ENCODE measurements at regions not wholly inside any gene's neighbourhood (a gene's known extent, or its start where the extent isn't known, plus 50 kb on each side); places are given as distances from the start of the nearest gene placed in this dataset.

DNA sequence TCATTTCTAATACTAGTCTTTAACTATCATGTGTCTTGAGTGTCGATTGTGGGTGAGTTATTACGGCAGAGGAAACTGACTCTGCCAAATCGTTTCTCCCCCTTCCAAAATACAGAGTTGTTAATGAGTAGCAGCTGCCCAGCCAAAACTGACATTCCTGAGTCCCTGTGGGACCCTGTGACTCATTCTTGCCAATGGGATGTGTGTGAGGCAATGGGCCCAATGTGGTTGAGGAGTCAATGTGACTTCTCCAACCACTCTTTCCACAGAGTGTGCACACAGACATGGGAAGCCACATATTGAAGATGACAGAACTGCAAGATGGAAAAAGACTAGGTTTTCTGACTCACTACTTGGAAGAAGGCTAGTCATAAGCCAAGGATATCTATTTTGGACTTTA is 434.7 kb downstream of the DTWD2 start:
- no peak overlapping the region for H3K9ac ChIP-seq (ENCODE audit: control insufficient read depth, insufficient read depth, low read length)
- DNase-seq (ENCODE audit: low read depth, low spot score) (no peak), ATAC-seq (no peak), FAIRE-seq (no peak)
- H3K4me2 ChIP-seq (ENCODE audit: control insufficient read depth, insufficient read depth), result no peak overlapping the region
- in situ Hi-C loops (cut with MboI), result no loop called here
- ChIA-PET RAD21 (ENCODE audit: unreplicated experiment) (no interaction called here), POLR2A (no interaction called here), SMC1A (ENCODE audit: uncharacterized antibody, unreplicated experiment) (no interaction called here), CTCF (no interaction called here)
- no peaks in the 10 kb centered on the region for H3K9me3 ChIP-seq (replicated peaks; ENCODE audit: control insufficient read depth, insufficient read depth, low read length)
- H3K79me2 ChIP-seq (ENCODE audit: control insufficient read depth, insufficient read depth, low read length), result no peaks in the 10 kb centered on the region
- H3K36me3 ChIP-seq (ENCODE audit: control insufficient read depth in 2 of 2, insufficient read depth in 2 of 2, low read length in 1 of 2), result no peaks in the 10 kb centered on the region
- 17% methylated on average over 3 of the region's 3 CpGs for WGBS (ENCODE audit: insufficient coverage, insufficient replicate concordance, low lambda C conversion rate, missing lambda C conversion rate)
- no peak overlapping the region for H2AFZ ChIP-seq (ENCODE audit: control insufficient read depth, low read depth, low read length)
- intact Hi-C loops (cut with micrococcal nuclease; ENCODE audit: unreplicated experiment), result no loop called here
- H3K27ac ChIP-seq (ENCODE audit: control insufficient read depth, insufficient read depth), result no peak overlapping the region
- H4K20me1 ChIP-seq (ENCODE audit: control insufficient read depth, insufficient read depth), result no peaks in the 10 kb centered on the region
- H3K4me1 ChIP-seq (ENCODE audit: control insufficient read depth, insufficient read depth, low read length), result no peaks in the 10 kb centered on the region; the same call in 1 of the 2 replicates
- TF ChIP-seq ZBED1 (IDR thresholded peaks at IDR 0.05; ENCODE audit: borderline replicate concordance) (no peak), ESRRA (IDR thresholded peaks at IDR 0.05; ENCODE audit: low read length) (no peak), SMC3 (IDR thresholded peaks at IDR 0.05; ENCODE audit: borderline replicate concordance, low read length) (no peak), CHD2 (IDR thresholded peaks at IDR 0.05; ENCODE audit: borderline replicate concordance, low read depth, low read length) (no peak), SKIL (IDR thresholded peaks at IDR 0.05; ENCODE audit: low read depth, poor library complexity, severe bottlenecking) (no peak), TCF3 (IDR thresholded peaks at IDR 0.05; ENCODE audit: borderline replicate concordance, insufficient read depth, low read depth, low read length) (no peak), EED (IDR thresholded peaks at IDR 0.05; ENCODE audit: low read depth) (no peak), RFX5 (IDR thresholded peaks at IDR 0.05; ENCODE audit: low read depth, low read length) (no peak), ZNF24 (IDR thresholded peaks at IDR 0.05) (no peak), EZH2 (IDR thresholded peaks at IDR 0.05; ENCODE audit: borderline replicate concordance, control insufficient read depth, low read depth, low read length) (no peak)
- TF ChIP-seq, protein P1, sequence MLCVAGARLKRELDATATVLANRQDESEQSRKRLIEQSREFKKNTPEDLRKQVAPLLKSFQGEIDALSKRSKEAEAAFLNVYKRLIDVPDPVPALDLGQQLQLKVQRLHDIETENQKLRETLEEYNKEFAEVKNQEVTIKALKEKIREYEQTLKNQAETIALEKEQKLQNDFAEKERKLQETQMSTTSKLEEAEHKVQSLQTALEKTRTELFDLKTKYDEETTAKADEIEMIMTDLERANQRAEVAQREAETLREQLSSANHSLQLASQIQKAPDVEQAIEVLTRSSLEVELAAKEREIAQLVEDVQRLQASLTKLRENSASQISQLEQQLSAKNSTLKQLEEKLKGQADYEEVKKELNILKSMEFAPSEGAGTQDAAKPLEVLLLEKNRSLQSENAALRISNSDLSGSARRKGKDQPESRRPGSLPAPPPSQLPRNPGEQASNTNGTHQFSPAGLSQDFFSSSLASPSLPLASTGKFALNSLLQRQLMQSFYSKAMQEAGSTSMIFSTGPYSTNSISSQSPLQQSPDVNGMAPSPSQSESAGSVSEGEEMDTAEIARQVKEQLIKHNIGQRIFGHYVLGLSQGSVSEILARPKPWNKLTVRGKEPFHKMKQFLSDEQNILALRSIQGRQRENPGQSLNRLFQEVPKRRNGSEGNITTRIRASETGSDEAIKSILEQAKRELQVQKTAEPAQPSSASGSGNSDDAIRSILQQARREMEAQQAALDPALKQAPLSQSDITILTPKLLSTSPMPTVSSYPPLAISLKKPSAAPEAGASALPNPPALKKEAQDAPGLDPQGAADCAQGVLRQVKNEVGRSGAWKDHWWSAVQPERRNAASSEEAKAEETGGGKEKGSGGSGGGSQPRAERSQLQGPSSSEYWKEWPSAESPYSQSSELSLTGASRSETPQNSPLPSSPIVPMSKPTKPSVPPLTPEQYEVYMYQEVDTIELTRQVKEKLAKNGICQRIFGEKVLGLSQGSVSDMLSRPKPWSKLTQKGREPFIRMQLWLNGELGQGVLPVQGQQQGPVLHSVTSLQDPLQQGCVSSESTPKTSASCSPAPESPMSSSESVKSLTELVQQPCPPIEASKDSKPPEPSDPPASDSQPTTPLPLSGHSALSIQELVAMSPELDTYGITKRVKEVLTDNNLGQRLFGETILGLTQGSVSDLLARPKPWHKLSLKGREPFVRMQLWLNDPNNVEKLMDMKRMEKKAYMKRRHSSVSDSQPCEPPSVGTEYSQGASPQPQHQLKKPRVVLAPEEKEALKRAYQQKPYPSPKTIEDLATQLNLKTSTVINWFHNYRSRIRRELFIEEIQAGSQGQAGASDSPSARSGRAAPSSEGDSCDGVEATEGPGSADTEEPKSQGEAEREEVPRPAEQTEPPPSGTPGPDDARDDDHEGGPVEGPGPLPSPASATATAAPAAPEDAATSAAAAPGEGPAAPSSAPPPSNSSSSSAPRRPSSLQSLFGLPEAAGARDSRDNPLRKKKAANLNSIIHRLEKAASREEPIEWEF (IDR thresholded peaks at IDR 0.05; ENCODE audit: insufficient replicate concordance, low read depth, low read length), result no peak
- H3K4me3 ChIP-seq, result no peak overlapping the region
- no peaks in the 10 kb centered on the region for H3K27me3 ChIP-seq (replicated peaks in 1 of 2; ENCODE audit: control insufficient read depth in 2 of 2, insufficient read depth in 2 of 2, low read length in 1 of 2)
- BruUV-seq (replicated peaks), result no TSS peak

All from GM12878 (cell line).